ENCODE measurements at regions not wholly inside any gene's neighbourhood (a gene's known extent, or its start where the extent isn't known, plus 50 kb on each side); places are given as distances from the start of the nearest gene placed in this dataset.
A peak's percentile ranks its signal among the peaks of the same experiment; 100 is the strongest.

DNA sequence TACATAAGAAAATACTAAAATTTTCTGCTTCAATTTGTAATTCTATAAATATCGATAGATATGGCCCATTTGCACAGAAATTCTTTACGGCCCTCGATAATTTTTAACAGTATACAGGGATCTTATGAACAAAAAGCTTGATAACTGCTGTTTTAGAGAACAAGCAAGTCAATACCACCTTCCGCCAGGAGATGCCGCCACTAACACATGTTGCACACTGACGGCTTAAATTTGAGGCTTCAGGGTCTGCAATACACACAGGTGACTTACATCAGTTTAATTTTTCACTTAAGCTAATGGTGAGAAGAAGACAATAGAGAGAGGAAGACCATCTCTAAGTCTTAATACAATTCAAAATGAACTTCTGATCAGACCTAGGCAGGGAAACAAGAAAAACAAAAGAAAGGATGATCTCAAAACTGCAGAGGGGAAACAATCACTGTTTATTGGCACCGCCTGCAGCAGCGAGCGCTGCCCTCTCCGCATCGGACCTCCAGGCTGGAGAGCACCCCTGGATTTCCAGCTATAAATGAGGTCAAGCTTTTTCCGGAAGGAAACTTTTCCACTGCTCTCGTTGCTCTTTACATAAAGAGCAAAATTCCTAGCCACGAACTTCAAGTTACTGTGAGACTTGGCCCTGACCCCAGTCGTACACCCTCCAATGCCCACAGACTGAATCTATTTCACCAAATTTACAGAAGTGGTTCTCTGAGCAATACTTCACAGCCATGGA is 53.9 kb downstream of the OTOR start:
- H3K27ac ChIP-seq (ENCODE audit: low read depth, low read length, poor library complexity, severe bottlenecking), result no peak overlapping the region
- intact Hi-C loops (cut with micrococcal nuclease; ENCODE audit: unreplicated experiment), result loop anchor here (2.0 to 10.0 kb wide), 7 partner anchors 483 to 1195 kb away; partner anchors contain the start of gene BFSP1
- no peaks in the 10 kb centered on the region for H3K27me3 ChIP-seq (replicated peaks; ENCODE audit: insufficient read depth, low read depth, low read length, poor library complexity)
- peaks cover 28% of the 10 kb centered on the region for H3K4me1 ChIP-seq (ENCODE audit: insufficient read depth, low read length, poor library complexity, severe bottlenecking)
- no peak overlapping the region for H3K4me3 ChIP-seq (ENCODE audit: low read depth, low read length, poor library complexity, severe bottlenecking)
- no peaks in the 10 kb centered on the region for H3K36me3 ChIP-seq (ENCODE audit: insufficient read depth, low read length, poor library complexity, severe bottlenecking)
- ChIA-PET CTCF (interaction anchor here (0.7 to 1.7 kb wide), 9 partner anchors 19 to 880 kb away, joined by 3 to 12 read pairs (median 4); no protein-coding TSS in a partner anchor), POLR2A (ENCODE audit: low non-redundant PET) (interaction anchor here (0.5 kb wide), 1 partner anchor 704 kb away, joined by 3 read pairs; no protein-coding TSS in a partner anchor)
- DNase-seq (ENCODE audit: low spot score), result peak; percentile 79
- no peak for TF ChIP-seq EZH2 (IDR thresholded peaks at IDR 0.05; ENCODE audit: borderline replicate concordance, low read depth, low read length, poor library complexity, severe bottlenecking)
- TF ChIP-seq, protein P1, sequence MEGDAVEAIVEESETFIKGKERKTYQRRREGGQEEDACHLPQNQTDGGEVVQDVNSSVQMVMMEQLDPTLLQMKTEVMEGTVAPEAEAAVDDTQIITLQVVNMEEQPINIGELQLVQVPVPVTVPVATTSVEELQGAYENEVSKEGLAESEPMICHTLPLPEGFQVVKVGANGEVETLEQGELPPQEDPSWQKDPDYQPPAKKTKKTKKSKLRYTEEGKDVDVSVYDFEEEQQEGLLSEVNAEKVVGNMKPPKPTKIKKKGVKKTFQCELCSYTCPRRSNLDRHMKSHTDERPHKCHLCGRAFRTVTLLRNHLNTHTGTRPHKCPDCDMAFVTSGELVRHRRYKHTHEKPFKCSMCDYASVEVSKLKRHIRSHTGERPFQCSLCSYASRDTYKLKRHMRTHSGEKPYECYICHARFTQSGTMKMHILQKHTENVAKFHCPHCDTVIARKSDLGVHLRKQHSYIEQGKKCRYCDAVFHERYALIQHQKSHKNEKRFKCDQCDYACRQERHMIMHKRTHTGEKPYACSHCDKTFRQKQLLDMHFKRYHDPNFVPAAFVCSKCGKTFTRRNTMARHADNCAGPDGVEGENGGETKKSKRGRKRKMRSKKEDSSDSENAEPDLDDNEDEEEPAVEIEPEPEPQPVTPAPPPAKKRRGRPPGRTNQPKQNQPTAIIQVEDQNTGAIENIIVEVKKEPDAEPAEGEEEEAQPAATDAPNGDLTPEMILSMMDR (conservative IDR thresholded peaks at IDR 0.05; ENCODE audit: low read depth, low read length), result peak; percentile 90
- H3K9me3 ChIP-seq (ENCODE audit: low read depth, low read length, poor library complexity, severe bottlenecking), result no peaks in the 10 kb centered on the region
- BruUV-seq (replicated peaks), result no TSS peak

DNA sequence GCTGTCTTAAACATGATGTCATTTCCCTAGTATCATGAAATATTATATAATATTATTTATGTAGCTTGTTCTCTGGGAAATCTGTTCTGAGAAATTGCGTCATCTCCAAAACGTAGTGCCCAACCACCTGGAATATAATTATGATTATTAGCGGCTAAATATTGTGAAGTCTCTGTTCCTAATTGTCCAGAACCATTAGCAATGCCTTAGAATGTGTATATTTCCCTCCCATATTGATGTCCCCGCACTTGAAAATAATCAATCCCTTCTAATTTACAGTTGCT is 54.4 kb downstream of the OTOR start:
- intact Hi-C loops (cut with micrococcal nuclease; ENCODE audit: unreplicated experiment), result loop anchor here (2.0 to 10.0 kb wide), 7 partner anchors 482 to 1195 kb away; partner anchors contain the start of gene BFSP1
- Histone ChIP-seq H3K27ac (ENCODE audit: low read depth, low read length, poor library complexity, severe bottlenecking) (no peak overlapping the region), H3K27me3 (replicated peaks; ENCODE audit: insufficient read depth, low read depth, low read length, poor library complexity) (no peaks in the 10 kb centered on the region), H3K9me3 (ENCODE audit: low read depth, low read length, poor library complexity, severe bottlenecking) (no peaks in the 10 kb centered on the region), H3K4me1 (ENCODE audit: insufficient read depth, low read length, poor library complexity, severe bottlenecking) (peaks cover 28% of the 10 kb centered on the region), H3K36me3 (ENCODE audit: insufficient read depth, low read length, poor library complexity, severe bottlenecking) (no peaks in the 10 kb centered on the region), H3K4me3 (ENCODE audit: low read depth, low read length, poor library complexity, severe bottlenecking) (no peak overlapping the region)
- POLR2A ChIA-PET (ENCODE audit: low non-redundant PET), result no interaction called here
- CTCF ChIA-PET, result interaction anchor here (1.1 to 1.7 kb wide), 4 partner anchors 629 to 695 kb away, joined by 3 to 7 read pairs (median 4); no protein-coding TSS in a partner anchor
- BruUV-seq (replicated peaks), result no TSS peak
- DNase-seq (ENCODE audit: low spot score), result no peak
- TF ChIP-seq, protein P1 (conservative IDR thresholded peaks at IDR 0.05; ENCODE audit: low read depth, low read length), result no peak
- TF ChIP-seq EZH2 (IDR thresholded peaks at IDR 0.05; ENCODE audit: borderline replicate concordance, low read depth, low read length, poor library complexity, severe bottlenecking), result no peak

DNA sequence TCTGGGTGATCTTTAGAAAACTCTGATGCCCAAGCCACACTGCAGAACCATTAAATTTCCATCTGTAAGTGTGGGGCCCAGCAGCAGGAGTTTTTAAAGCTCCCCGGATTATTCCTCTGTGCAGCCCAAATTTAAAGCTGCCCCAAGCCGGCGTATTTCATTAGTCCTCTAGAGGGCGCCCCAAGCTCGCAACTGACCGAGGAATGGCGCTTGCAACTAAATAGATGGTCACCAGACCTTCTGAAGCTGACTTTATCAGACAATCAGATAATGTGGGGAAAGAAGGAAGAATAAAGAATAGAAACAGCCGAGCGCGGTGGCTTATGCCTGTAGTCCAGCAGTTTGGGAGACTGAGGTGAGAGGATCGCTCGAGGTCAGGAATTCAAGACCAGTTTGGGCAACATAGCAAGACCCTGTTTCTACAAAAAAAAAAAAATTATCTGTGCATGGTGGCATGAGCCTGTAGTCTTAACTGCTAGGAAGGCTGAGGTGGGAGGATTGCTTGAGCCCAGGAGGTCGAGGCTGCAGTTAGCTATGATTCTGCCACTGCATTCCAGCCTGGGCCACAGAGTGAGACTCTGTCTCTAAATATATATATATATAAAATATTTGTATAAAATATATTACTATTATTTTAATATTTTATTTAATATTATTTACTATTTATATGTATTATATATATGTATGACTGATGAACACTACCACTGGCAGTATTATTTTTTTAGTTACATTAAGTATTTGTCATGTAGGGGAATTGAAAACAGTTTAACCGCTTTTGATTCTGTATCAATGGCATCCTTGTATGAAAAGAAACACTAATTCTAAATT is 56.0 kb downstream of the OTOR start:
- ChIA-PET POLR2A (ENCODE audit: low non-redundant PET) (interaction anchor here (0.6 kb wide), 1 partner anchor 369 kb away, joined by 4 read pairs; no protein-coding TSS in a partner anchor), CTCF (interaction anchor here (0.6 to 2.7 kb wide), 10 partner anchors 17 to 1167 kb away, joined by 3 to 34 read pairs (median 4); no protein-coding TSS in a partner anchor)
- DNase-seq (ENCODE audit: low spot score), result peak; percentile 86

More for the DNA sequence above, 56.0 kb downstream of the OTOR start:
- H3K27ac ChIP-seq (ENCODE audit: low read depth, low read length, poor library complexity, severe bottlenecking), result peak overlapping the region; percentile 14
- H3K4me3 ChIP-seq (ENCODE audit: low read depth, low read length, poor library complexity, severe bottlenecking), result no peak overlapping the region
- no peaks in the 10 kb centered on the region for H3K9me3 ChIP-seq (ENCODE audit: low read depth, low read length, poor library complexity, severe bottlenecking)
- intact Hi-C loops (cut with micrococcal nuclease; ENCODE audit: unreplicated experiment), result loop anchor here (1.0 to 10.0 kb wide), 10 partner anchors 365 to 1193 kb away; partner anchors contain the start of gene BFSP1
- H3K27me3 ChIP-seq (replicated peaks; ENCODE audit: insufficient read depth, low read depth, low read length, poor library complexity), result no peaks in the 10 kb centered on the region
- no peaks in the 10 kb centered on the region for H3K36me3 ChIP-seq (ENCODE audit: insufficient read depth, low read length, poor library complexity, severe bottlenecking)
- peaks cover 28% of the 10 kb centered on the region for H3K4me1 ChIP-seq (ENCODE audit: insufficient read depth, low read length, poor library complexity, severe bottlenecking)
- TF ChIP-seq EZH2 (IDR thresholded peaks at IDR 0.05; ENCODE audit: borderline replicate concordance, low read depth, low read length, poor library complexity, severe bottlenecking), result no peak
- TF ChIP-seq, protein P1 (conservative IDR thresholded peaks at IDR 0.05; ENCODE audit: low read depth, low read length), result peak; percentile 95
- BruUV-seq (replicated peaks), result no TSS peak
